Inflammatory macrophage (primary cell): ENCODE measurements at regions not wholly inside any gene's neighbourhood (a gene's known extent, or its start where the extent isn't known, plus 50 kb on each side); places are given as distances from the start of the nearest gene placed in this dataset.

Source experiments
- DNase-seq, 2 donors: peaks; one replicate each; pipeline ENCODE4 v3.0.0-alpha.2; 2020 to 2022

DNA sequence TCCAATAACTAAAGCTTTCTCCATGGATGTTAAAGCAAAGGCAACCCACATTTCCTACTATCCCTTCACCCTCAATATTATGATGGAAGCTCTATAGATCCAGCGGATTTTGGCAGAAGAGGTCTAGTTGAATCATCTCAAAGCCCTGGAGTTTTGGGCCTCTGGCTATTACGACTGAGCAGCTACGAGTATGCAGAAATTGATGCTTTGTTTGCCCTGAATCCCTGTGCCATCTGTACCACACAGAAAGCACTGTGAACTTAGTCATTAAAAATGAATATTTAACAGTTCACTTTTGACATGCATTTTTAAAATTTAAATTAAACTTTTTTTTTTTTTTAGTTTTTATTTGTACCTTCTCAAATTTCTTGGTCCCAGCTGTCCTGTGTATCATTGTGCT is 705.4 kb upstream of the PTBP2 start:
- no peak for DNase-seq

DNA sequence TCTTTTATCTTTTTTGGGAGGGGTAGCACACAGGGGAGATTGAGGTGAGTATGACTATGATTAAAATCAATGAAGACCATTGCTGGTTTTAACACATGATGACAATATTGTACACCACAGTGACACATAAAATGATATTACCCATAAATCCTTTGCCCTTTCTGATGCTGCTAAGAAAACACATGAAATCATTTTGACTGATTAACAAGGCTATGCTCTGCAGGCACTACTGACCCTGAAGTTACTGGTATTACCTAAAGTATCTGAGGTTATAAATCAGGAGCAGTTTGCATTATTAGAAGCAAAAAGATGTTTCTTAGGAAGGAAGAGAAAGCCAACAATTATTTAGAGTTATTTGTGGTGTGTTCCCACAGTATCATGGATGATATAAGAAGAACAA is 701.2 kb upstream of the PTBP2 start:
- no peak for DNase-seq

DNA sequence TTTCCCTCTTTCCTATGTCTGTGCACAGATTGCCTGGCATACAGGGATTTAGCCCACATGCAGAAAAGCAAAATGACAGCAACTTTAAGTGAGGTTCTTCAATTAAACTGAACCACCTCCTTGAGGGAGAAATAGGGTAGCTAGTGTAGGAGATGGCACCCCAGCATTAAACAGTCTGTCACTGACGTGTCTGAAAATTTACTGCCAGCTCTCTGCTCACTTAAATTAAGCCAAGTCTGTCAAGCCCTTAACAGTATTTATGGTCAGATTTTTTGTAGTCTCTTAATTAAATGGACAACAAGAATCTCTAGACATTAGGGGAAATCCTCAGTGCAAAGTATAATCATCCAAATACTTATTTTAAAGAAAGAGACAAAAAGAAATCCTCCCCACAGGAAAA is 696.5 kb upstream of the PTBP2 start:
- DNase-seq = no peak

DNA sequence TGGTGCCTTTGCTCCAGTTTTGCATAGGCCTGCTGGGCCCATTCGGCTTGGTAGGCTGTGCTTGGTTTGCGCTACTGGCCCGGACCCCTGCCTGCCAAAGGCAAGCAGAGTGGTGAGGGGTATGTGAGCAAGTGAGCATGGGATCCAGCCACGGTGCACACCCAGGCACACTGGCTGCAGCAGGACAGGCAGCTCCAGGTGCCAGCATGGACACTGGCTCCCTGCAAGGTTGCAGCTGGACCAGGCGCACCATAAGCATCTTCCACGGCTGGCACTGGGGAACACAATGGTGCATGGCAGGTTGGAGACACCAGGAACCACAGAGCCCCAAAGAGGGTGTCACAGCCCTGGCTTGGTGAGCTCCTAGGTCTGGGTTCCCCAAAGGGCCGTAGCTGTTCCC is 693.5 kb upstream of the PTBP2 start:
- no peak for DNase-seq

DNA sequence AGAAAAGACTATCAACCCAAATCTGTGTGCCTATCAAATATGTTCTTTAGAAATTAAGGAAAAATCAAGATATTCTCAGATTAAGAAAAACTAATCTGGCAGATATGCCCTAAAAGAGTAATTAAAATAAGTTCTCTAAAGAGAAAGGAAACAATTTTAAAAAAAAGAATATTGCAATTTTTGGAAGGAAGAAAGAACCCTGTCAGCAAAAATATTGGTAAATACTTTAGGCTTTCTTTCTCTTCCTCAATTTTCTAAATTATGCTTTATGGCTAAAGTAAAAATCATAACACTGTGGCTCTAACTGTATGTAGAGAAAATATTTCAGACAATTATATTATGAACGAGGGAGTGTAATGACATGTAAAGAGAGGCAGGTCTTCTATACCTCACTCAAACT is 691.3 kb upstream of the PTBP2 start:
- DNase-seq = no peak

DNA sequence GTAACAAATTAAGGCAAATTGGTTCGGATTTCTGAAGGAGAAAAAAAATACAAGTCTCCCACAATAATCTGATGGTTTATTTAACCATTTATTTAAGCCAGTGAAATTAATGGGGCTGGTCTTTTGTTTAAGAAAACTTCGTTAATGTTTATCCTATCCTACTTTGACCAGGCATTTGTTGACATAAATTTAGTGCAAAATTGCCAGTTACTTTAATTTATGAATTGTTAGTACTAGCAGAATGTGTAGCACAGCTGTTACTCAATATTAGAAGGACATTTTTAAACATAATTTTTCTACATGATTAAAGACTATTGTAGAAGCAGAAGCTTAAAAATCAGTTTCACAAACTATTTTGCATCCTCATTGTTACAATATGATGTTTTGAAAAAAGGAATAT is 687.6 kb upstream of the PTBP2 start:
- DNase-seq = no peak

DNA sequence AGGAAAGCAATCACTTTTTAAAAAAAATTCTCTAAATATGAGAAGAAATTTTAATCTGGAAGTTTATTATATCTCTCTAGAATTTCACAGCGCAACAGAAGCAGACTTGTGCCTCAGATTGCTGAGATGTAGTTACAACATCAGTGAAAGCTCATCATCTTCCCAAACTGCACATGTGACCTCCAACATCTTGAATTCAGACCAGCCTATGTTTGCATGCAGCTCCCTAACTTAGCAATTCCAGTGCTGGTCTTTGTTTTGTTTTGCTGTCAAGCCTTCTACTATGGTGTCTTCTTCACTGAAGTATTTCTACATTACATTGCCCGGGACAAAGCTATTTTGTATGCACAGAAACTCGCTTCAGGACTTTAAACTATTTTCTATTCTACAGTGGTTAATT is 684.8 kb upstream of the PTBP2 start:
- DNase-seq = no peak

DNA sequence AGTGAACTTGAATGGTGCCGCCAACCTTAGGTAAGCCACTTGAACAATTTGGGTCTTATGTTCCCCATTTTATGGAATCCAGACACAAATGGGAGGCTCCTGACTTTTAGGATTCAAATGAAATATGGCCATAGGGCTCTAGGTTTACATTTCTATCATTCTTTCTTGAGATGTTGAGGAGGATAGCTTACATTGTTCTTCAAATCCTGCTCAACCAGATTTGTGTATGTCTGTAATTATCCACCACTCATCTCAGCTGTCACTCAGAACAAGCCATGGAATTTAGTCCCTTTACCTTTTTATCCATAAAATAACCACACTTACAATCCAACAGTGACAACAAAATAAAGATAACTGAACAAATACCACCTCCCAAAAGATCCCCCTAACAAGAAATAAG is 682.9 kb upstream of the PTBP2 start:
- no peak for DNase-seq

DNA sequence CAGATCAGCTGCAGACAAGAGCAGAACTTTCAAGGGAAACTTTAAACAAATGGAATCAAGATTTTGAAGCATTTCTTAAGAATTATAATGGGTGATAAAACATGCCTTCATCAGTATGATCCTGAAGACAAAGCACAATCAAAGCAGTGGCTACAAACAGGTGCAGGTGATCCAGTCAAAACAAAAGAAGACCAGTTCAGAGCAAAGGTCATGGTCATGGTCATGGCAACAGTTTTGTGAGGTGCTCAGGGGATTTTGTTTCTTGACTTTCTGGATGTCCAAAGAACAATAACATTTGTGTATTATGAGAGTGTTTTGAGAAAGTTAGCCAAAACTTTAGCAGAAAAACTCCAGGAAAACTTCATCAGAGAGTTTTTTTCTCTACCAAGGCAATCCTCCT is 681.7 kb upstream of the PTBP2 start:
- DNase-seq = no peak

DNA sequence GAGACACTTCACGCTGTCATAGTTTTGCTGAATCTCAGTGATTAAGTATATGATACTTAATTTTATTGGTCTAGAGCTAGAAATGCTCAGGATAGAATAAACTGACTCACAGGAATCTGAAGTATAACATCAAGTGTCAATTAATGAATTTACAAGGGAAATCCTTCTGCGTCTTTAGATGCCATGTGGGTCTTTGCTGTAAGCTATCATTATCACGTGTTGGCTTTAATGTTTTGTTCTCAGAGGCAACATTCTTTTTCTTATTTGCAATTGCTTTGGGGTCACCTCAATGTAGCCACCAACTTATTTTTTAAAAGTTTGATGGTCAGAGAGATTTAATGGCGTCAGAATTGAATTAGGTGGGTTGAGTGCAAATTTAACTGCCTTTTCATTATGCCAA is 680.1 kb upstream of the PTBP2 start:
- no peak for DNase-seq

DNA sequence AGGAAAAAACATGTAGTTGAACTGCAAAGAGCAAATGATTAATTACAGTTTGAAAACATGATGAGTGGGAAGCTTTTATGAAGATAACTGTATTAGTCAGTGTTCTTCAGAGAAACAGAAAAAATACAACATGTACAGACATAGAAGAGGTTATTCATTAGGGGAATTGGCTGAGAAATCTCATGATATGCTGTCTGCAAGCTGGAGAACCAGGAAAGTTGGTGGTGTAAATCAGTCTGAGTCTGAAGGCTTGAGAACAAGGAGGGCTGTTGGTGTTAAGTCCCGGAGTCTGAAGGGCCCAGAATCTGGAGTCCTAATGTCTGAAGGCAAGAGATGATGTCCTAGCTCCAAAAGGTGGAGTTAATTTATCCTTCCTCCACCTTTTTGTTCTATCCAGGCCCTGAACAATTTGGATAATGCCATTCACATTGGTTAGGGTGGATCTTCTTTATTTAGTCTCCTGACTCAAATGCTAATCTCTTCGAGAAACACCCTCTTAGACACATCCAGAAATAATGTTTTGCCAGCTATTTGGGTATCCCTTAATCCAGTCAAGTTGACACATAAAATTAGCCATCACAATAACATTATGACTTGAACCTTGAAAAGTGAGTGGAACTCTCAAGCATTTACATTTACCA is 672.9 kb upstream of the PTBP2 start:
- no peak for DNase-seq

DNA sequence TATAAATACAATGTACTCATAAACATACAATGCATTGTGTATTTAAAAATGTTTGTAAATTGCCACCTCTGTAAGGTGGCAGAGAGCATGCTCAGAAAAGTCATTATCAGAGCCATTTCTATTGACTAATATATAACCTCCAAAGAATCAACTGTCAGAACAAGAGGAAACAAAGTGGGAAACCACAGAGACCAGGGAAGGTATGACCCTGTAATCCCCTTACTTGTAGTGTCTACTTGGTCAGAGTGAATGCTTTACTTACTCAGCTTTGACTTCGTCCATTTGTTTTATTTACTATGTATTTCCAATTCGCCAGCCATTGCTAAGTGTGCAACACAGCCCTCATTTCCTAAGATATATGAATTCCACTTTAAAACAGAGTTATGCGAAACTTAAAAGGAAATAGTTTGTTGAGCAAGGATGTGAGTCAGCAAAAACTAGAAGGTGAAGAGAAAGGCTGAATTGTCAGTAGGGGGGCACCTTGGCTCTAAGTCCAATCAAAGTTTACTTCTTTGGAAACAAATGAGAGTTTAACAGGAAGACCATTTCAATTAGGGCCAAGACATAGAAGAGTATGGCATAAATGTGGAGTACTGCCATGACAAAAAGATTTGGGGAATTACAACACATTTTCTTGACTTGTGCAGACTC is 671.7 kb upstream of the PTBP2 start:
- DNase-seq = no peak

DNA sequence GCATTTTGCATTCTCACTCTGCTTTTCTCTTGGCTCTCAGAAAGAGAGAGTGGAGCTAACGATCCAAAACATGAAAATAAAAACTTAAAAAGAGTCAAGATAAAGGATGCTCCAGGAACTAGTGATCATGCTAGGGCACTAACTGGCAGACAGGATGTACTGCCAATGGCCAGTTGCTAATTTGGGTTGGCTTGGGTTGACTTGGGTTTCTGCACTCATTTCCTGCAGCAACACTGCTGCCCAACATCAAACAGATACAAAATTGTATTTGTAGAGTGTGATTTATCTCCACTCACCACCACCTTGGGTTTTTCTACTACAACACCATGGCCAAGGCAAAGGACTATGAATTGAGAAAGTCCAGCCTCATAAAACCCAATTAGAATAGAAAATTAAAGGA is 662.3 kb upstream of the PTBP2 start:
- no peak for DNase-seq

DNA sequence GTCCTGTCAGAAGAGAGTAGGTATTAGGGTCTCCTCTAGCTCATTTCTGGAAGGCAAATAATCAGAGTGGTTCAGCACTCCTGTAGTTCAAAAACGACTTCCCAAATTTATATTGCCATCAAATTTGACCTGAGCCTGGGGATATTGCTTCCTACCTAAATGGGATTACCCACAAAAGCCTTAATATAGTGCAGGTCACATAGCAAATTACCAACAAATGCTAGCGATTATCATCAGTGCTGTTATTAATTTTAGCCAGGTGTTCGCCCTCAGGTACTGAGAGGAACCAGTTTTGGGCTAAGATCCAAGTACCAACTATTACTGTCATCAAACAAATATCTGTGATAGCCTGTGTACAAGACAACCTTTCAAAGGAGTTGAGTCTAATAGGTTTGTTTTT is 661.8 kb upstream of the PTBP2 start:
- DNase-seq = no peak

DNA sequence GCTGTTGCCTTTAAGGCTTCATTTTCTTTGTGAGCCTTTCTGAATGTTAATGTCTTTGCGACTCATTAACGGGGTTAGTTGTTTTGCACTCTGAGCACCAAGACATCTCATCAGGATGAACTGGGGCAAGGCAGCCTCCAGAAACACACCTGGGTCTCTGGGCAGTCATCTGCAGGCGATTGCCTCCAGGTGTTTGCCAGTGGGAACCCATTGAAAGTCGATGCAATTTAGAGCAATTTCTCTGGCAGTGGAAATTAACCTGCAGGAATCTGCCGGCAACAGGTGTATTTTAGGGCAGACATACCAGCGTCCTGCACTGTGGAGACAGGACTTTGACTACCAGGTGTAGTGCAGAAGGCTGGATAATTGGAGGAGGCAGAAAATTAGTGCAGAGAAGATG is 661.0 kb upstream of the PTBP2 start:
- no peak for DNase-seq

DNA sequence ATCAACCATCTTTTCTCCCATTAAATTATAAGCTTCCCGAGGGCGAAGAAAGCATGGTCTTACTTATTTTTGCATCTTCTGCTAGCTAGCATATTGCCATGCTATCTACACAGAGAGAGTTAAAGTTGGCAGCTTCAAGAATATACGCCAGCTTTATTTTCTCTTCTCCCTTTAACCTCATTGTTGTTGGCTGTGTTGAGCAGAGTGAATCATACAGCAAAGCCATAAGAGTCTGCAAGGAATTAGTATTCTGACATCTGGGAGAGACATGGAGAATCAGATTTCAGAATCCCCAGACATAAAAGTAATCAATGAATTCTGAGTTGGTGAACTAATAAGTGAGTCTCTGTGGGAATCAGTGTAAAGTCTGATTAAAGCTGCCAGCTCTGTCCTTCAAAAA is 649.6 kb upstream of the PTBP2 start:
- DNase-seq = no peak

DNA sequence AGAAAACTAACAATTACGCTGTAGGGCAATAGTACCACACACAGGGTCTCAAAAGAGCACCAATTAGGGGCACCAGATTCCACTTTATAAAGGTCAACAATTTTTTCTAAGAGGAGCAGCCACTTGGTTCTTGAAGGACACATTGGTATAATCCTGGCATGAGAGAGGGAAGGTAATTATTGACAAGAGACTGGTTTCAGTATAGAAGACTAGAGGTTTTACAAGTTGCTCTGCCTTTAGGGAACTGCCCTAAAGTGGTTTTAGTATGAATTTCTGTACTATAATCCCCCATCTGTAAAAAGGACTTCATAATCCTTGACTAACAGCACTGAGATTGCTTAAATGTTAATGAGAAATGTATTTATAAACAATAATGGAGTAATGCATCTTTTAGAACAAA is 648.5 kb upstream of the PTBP2 start:
- no peak for DNase-seq

DNA sequence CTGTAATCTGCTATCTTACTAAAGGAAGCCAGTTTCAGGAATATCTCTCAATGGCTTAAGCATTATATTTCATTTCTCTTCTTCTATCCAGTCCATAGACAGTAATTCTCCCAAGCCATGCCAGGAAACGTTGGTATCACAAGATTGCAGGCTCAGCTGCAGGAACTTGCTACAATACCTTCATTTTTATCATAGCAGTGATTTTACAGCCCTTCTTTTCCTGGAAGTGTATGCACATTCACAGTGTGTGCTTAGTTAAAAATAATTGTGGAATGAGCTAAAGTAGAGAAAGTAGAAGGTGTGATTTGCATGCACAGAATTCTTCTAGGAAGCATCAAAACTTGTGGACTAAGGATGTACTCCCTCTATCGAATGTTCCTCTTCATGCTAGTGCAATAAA is 647.2 kb upstream of the PTBP2 start:
- no peak for DNase-seq

DNA sequence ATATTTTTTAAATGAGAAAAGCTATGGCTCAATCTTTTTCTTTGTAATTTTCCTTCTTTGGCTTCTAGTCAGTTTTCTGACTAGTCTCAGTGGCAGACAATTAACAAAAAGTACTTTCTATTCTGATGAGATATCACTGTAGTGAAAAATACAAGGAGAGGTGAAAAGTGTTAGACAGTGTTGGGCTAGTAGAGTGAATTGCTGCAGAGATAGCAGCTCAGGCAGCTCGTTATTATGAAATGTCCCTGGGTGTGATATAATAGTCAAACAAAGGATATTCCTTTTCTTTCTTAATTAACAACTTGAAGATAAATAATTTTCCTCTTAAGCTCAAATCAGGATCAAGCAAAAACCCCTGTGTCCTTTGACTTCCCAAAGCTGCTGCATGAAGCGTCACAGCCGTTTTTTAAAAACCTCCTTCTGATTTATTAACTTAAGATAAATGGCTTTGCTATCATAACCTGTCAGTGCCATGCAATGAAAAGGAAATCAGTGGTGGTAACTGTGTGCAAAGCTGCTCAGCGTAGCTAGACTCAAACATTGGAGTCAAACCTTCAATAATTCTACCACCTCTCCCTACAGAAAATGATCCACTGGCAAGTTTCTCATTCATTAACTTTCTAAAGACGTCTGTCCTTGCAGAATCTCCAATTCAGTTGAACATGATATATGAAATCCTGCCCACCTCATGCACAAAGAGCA is 646.6 kb upstream of the PTBP2 start:
- DNase-seq = no peak

DNA sequence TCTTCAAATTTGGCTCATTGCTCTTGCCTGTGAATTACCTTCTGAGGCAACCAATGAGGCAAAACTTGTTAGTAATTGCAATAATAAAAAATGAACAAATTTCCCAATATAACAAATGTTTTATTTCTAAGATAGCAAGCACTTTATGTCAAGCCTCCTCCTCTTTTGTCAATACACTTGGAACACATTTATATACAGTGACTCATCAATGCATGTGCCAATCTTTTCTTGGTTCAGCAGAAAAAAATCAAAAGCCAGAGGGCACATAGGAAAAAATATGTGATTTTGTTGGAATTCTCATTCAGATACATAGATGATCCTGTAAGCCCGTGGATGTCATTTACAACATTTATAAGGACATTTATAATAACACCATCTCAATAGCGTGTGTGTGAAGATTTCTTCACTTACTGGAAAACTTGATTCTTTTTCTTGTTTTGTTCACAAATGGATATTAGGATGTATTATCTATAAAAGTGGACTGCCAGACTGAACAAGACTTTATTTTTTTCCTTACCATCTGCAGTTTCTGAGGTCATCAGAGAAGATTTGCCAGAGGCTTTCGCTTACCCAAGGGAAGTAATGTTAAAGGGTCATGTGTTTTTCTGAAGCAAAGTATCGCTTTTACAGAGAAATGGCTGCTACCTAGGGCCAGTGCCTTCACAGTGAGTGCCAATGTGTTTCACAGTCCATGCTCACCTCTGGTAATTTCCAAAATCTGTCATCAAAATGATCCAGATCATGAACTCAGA is 645.7 kb upstream of the PTBP2 start:
- no peak for DNase-seq

DNA sequence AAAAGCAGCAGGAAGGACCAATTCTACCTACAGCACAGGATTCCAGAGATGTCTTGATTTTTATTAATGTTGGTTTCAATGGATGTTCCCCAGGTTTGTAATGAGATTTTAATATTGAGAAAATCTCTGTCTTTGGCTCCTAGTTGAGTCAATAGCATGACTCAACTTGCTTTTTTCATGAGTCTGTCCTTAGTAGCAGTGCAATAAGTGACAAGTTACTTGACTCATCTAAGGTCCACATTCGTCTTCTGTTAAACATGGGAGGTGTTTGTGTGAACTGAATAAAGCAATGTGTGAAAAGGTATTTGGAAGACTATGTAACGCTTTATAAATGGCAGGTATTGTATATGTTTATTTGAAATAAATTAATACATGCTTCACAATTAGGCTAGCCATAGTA is 645.0 kb upstream of the PTBP2 start:
- DNase-seq = no peak

DNA sequence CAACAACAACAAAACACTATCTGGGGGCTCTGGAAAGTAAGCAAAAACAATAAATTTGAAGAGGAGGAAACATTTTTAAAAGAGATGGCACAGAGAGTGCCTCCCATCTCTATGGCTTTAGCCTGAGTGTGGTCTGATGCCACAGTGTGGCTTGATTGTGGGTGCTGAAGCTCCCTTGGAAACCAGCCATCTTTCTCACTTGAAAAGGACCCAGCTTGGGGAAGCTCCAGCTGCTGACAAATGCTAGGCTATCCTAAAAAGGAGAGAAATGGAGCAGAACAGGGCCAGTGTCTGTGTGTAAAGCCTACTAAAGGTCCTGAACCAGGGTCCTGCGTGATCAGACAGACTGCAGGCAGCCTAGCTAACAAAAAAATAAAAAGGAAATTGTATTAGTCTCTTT is 642.0 kb upstream of the PTBP2 start:
- DNase-seq = no peak

DNA sequence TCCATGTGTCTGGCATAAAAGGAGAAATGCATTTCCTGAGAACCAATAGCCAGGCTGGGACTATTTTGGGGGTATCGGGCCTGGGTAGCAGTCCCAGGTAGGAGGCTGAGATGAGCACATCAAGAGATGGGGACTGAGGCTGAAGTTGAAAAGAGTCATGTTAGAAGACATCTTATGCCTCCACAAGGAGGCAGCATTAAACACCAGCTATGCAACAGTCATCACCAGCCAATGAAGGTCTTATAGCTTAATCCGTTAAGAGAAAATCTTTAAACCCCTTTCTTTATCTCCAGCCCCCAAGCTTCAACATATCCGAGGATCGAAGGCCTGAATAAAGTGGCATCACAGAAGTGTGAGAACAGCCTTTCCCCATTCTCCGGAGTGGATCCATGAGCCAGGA is 640.7 kb upstream of the PTBP2 start:
- no peak for DNase-seq

DNA sequence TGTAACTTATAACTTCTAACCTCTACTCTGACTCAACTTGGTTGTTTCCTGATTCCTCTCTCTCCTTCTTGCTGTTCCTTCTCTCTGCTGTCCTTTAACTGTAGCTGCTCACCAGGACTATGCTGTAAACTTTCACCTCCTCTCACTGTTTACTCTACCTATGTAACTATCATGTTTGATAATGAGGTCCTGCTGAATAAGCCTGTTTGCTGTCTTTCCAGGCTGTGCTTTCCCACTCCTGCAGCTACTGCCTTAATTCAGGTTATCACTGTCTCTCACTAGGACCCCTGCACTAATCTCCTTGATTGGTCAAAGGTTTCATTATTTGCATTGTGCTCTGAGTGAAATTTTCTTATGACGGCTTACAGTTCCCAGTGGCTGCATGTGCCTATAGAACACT is 633.9 kb upstream of the PTBP2 start:
- DNase-seq = no peak
